ENCODE measurements at regions not wholly inside any gene's neighbourhood (a gene's known extent, or its start where the extent isn't known, plus 50 kb on each side); places are given as distances from the start of the nearest gene placed in this dataset.

DNA sequence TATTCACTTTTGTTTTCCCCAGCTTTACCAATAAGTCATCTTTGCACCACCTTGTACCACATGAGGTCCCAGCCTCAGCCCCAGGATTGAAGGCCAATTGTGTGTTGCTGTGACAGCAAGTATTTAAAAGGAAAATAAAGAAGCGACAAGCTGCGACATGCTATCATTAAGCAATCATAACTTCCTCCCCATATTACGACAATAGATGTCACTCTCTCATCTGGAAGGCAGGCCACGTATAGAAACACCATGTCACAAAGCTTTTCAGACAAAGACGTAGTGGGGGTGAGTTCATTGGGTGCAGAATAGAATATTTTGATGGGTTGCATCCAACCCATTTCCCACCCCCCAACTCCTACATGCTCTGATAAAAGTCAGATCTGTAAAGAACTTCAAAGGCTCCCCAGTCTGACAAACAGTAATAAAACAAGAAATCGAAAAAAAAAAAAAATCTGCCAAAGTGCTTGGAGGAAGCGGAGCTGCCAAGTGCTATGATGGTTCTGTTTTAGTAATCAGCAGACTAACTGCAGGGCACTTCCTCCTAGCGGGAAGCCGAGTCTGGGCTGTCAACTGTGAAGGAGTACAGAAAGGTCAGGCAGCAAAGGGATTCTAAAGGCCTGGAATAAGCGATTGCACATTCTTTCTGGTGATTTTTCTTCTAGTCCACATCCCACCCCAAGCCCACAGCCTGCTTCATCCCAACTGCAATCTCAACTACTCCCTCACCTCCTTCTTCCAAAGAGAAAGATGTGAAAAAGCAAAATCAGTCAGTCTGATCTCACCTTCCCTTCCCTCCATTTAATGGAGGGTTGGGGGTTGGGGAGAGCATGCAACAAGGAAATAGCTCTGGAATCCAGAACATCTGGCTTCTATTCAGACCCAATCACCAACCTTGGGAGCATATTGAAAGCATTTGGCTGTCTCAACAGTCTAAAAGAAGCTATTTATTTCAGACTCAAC, 131.4 kb upstream of the UBASH3B start:
- no peak for DNase-seq

GRCh38 chr11:122521626-122522025, 133.9 kb upstream of the UBASH3B start:
- no peak for DNase-seq

DNA sequence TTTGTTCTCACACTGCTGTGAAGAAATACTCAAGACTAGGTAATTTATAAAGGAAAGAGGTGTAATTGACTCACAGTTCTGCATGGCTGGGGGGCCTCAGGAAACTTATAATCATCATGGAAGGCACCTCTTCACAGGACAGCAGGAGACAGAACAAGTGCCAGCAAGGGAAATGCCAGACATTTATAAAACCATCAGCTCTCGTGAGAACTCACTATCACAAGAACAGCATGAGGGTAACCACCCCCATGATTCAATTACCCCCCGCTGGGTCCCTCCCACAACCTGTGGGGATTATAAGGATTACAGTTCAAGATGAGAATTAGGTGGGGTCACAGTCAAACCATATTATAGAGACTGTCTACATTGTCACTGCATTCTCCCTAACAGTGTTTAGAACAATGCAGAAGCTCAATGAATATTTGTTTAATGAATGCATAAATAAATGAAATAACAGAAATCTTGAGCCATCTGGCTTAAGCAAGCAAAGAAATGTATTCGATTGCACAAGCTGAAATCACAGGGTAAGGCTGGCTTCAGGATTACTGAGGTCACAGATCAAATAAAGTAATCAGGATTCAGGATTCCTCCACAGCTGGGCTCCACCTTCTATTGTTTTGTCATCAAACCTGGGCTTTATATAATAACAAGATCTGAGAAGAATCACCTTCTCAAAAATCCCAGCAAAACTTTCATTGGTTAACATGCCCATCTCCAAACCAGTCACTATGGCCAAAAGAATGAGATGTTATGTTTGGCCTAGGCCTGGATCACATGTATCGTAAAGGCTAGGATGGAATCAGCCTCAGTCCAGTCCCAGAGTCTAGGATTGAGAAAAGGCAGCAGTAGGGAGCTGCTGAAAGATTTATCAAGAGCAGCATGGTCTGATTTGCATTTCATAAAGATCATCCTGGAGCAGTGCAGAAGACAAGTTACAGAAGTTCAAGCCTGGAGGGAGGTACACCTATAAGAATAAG, 137.8 kb upstream of the UBASH3B start:
- no peak for DNase-seq

DNA sequence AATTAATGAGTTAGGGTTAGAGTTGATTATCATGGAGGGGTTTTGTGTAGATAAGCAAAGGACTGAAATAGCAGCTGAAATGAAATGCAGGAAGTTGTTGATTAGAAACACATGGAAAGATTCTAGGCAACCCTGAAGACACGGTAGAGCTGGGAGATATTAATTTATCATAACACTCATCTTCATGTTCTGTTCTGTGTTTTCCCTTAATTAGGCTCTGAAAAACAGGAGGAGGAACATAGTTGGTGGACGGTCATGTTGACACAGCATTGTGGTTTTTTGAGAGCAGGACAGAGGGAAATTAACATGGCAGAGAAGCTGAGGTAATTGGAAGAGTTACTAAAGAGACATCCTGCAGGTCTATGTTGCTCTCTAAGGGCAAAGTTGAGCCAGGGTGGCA, 138.8 kb upstream of the UBASH3B start:
- no peak for DNase-seq

DNA sequence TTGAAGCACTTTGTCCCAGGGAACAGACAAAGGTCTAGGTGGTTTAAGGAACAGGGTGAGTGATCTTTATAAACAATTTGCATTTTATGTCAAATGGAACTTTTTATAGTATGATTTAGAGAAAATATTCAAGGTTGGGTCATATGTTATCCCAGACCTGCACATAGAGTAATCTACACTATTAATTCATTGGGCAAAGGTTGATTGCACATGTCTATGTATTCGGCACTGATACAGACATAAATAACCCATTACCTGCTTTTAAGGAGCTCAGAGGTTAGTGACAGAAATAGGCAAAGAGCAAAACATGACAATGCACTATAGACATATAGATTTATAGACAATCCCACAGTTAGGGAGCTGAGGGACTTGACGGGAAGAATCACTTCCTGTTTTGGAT, 141.5 kb upstream of the UBASH3B start:
- no peak for DNase-seq

DNA sequence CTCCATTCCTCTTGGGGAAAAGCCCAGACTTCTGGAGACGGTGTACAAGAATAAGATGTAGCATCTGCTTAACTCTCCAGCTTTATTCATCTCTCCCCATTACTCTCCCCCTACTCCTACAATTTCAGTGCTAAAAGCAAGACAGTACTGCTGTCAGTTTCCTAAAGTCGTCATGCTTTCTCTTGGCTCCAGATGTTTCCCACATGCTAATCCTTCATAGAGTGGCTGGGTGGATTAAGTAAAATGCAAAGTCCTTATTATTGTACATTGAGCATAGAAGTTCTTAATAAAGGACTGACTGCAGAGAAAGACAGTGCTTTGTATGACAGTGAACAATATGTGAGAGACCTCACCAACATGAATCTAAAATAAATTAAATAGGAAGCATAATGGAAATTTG, 142.2 kb upstream of the UBASH3B start:
- no peak for DNase-seq

DNA sequence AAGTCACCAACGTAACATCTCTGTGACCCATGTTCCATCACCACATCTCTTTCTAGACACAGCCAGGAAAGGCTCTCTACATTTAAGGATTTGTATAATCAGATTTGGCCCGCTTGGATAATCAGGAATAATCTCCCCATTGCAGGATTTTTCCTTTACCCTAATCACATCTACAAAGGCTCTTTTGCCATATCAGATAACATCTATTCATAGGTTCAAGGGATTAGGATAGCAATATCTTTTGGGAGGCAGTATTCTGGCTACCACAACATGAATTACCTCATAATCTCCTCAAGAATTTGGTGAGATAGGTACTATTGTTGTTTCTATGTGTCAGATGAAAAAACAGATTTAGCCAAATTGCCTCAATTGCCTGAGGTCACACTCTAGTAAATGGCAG, 142.8 kb upstream of the UBASH3B start:
- DNase-seq, result no peak

- DNase-seq, result no peak
These were observed 145.6 kb upstream of the UBASH3B start for GRCh38 chr11:122509899-122510298.

DNA sequence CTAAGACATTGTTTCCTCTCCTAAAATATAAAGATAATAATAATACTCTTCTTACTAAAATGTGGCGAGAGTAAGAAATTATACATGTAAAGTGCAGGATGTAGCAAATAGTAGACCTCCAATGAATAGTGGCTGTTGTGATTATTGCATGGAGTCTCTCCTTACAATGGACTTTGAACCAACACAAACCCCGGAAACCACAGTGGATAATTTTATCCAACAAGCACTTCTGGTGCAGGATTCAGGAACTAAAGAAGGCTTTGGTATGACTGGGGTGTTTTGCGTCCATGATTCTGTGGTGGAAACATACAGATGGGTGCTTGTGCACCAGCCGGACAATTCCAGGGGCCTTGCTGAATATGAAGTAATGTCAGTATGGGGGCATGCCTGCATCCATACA, 146.4 kb upstream of the UBASH3B start:
- no peak for DNase-seq

DNA sequence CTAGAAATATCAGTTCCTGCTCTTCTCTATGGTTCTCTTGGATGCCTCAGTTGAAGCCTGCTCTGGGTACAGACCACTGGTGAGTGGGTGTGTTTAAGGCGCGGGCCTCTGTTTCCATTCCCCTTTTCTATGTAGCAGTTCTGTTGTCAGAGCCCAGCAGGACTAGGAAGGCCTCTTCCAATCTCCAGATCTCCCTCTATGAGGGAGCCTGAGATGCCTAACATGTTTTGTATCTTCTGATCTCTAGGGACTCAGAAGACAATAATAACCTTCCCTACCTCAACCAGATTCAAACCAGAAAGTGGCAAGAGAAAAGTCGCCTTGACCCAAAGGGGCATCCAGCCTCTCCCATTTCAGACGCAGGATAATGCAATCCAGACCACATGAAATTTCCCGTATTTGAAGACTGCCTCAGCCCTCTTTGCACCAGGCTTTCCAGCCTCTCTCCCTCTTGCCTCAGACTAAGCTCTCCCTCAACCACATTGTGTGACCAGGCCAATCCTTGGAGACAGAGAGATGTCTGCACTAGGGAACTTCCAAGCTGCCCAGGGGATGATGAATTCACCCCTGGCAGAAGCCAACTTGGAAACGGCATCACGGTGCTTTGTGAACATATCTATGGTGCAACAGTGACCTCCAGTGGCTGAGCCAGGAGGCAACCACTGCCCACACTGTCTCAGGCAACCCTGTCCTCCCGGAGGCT, 150.1 kb upstream of the UBASH3B start:
- peak; percentile 43 to 48 for DNase-seq

DNA sequence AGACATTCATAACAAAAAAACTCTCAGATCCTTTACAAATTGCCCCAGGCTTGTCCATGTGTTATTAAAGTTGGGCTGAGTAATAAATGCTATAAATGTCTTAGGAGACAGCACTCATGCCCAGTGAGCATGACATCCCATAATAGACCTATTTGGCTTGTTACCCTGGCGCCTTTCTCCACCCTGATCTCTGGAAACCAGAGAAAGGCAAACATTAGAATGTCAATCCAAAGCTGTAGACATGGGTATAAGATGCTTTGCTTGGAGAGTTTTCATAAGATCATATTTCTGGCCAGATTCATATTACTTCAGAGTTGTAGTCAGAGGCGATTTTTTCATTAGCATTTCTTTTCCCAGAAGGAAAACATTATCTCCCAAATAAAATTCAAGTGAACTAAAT, 161.3 kb upstream of the UBASH3B start:
- DNase-seq, result no peak

DNA sequence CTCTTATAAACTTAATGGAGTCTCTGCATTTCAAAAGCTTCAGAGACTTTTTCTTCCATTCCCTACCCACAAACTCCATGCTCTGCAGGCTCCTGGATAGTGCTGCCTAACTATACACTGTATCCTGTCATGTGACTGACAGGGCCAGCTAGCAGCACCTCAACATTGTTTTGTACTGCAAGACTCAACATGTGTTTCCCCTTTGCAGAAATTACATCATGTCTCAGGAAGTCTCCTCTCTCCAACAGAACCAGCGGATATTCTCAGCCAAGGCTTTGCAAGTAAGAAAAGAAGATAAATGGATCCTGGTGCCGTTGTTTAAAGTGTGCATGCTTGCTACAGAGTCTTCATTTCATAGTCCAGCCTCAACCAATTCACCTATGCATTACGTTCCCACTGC, 164.0 kb upstream of the UBASH3B start:
- no peak for DNase-seq

- no peak for DNase-seq
These were observed 166.4 kb upstream of the UBASH3B start for GRCh38 chr11:122488892-122489706.

DNA sequence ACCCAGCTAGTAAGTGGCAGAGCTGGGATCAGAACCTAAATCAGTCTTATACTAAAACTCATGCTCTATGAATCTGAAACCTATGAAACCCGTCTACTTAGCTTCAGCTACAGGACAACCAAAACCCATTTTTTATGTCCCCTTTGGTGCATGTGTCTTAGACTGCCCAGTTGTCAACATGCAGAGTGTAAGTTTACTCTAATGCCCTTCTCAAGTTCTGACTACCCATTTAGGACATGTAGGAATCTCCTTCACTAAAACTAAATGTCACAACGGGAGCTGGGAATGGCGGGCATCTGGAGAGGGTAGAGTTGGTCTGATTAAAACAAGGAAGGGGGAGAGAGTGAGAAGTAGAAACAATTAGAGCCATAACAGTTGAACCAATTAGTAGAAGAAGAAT, 167.9 kb upstream of the UBASH3B start:
- DNase-seq, result no peak

DNA sequence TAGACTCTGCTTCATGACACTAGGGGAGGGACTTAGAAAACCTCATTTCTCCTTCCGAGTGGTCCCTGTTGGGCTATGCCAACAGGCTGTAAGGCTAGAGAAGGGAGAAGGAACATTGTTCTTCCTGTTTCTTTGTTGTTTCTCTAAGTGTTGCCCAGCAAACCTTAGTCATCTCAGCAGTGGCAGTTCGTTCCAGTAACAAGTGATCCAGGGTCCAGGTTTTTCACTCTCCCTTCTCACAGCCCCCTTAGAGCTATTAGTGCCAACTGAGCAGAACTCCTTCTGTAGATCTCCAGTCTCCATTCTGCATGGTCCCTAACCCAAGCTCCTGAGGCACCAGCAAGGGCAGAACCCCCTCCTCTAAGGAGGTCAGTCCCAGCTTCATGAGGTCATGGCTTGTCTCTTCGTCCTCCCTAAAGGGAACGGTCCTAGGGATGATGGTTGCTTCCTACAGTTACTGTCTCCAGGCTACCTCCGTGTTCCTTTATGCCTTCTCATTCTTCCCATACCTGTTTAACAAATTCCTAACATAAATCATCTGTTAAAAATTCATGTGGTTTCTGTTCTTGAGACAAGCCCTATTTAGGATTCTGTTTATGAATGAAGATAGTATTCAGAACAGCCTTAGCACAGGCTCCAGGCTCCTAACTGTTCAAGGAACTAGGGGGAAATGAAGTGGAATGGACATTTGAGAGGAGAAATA, 168.6 kb upstream of the UBASH3B start:
- DNase-seq, result no peak

GRCh38 chr11:122478986-122479385, 176.5 kb upstream of the UBASH3B start:
- no peak for DNase-seq

DNA sequence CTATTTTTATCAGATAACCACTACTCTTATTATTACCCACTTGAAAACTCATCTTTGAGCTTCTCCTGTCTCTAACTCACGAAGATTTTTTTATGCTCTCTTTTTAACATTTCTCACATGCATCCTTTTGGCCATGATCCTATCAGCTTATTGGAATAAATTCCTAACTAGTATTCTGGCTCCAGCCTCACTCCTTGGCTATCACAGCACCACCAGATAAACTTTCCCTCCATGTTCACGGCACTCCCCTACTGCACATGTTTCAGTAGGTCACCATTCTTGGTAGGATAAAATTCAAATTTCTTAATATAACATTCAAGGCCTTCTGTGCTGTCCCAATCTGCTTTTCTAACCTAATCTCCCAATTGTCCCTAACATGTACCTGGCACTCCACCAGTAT, 186.6 kb upstream of the UBASH3B start:
- no peak for DNase-seq

GRCh38 chr11:122463530-122463929, 192.0 kb upstream of the UBASH3B start:
- DNase-seq, result no peak

GRCh38 chr11:122459064-122459463, 196.5 kb upstream of the UBASH3B start:
- no peak for DNase-seq

DNA sequence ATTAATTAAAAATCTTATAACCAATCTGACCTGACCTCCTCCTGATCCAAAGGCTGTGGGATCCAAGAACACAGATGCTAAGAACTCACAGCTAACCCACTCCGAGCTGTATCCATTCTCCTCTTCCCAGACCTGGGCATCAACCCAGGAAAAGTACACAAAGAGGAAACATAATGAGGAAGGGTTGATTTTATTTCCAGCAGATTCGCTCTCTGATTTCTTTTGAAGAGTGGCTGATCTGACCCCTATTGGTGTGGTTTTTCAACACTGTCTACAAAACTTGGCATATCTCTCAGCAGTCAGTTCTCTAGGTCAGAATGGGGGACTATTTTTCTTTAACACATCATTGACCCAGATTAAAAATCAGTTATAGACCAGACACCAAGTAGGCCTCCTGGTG, 201.9 kb upstream of the UBASH3B start:
- DNase-seq, result no peak

- DNase-seq, result no peak
These were observed 203.6 kb upstream of the UBASH3B start for GRCh38 chr11:122451911-122452310.

- no peak for DNase-seq
These were observed 213.9 kb upstream of the UBASH3B start for GRCh38 chr11:122441666-122442035.

Measured in stimulated activated CD4-positive, alpha-beta T cell treated with anti-CD3 and anti-CD28 coated beads, Interleukin-2, amount 100 ng/mL, for 48 hours (primary cell).